GM23248 (cell line): ENCODE measurements at regions not wholly inside any gene's neighbourhood (a gene's known extent, or its start where the extent isn't known, plus 50 kb on each side); places are given as distances from the start of the nearest gene placed in this dataset.
"Not testable (repeated sequence)": the region's sequence is repeated elsewhere in the genome, so short reads cannot be mapped to it uniquely, and the experiment has no call there.

Experiments used
- EZH2 ChIP-seq: fragments of 200-600 bp; sonication (generic); IDR thresholded peaks from 2 replicates; pipeline ENCODE4 v1.6.1; 2018; ENCODE audit warnings: antibody characterized with exemption, mild to moderate bottlenecking; ENCODE audit not compliant: insufficient read depth, poor library complexity, severe bottlenecking
- EZH2phosphoT487 ChIP-seq: fragments of 200-600 bp; sonication (generic); IDR thresholded peaks from 2 replicates; pipeline ENCODE4 v1.6.1; 2018; ENCODE audit warnings: antibody characterized with exemption, moderate library complexity, mild to moderate bottlenecking, low read depth; ENCODE audit not compliant: insufficient read depth

GRCh38 chr9:65503696-65504095 lies 172.0 kb upstream of the ZNG1E start:
- TF ChIP-seq EZH2, EZH2phosphoT487: not testable (repeated sequence)
